ENCODE measurements at regions not wholly inside any gene's neighbourhood (a gene's known extent, or its start where the extent isn't known, plus 50 kb on each side); places are given as distances from the start of the nearest gene placed in this dataset.

- TF ChIP-seq TEAD4 (IDR thresholded peaks at IDR 0.05; ENCODE audit: low read depth, low read length) (no peak), E2F6 (IDR thresholded peaks at IDR 0.05) (no peak), SIN3A (conservative IDR thresholded peaks at IDR 0.05 in 1 of 2, IDR thresholded peaks at IDR 0.05 in 1 of 2; ENCODE audit: low read depth in 1 of 2, low read length in 2 of 2) (no peak), CTCF (IDR thresholded peaks at IDR 0.05; ENCODE audit: control extremely low read depth in 1 of 3, insufficient read depth in 1 of 3, low read depth in 1 of 3, low read length in 3 of 3) (no peak), POLR2AphosphoS5 (IDR thresholded peaks at IDR 0.05; ENCODE audit: low read depth, low read length) (no peak), RAD21 (IDR thresholded peaks at IDR 0.05 in 1 of 2, conservative IDR thresholded peaks at IDR 0.05 in 1 of 2; ENCODE audit: low read depth in 2 of 2, low read length in 2 of 2) (no peak), YY1 (IDR thresholded peaks at IDR 0.05; ENCODE audit: low read depth, low read length) (no peak), POLR2A (IDR thresholded peaks at IDR 0.05; ENCODE audit: control extremely low read depth in 1 of 2, low read depth in 2 of 2, low read length in 2 of 2) (no peak), SP2 (IDR thresholded peaks at IDR 0.05; ENCODE audit: low read length) (no peak), CBX5 (IDR thresholded peaks at IDR 0.05; ENCODE audit: low read depth, low read length) (no peak)
Observed at GRCh38 chr2:236745420-236746210, 176.0 kb downstream of the ACKR3 start.

Measured in H1 (cell line).